T-helper 1 cell treated with Interleukin-12 subunit alpha and Interleukin-12 subunit beta and Interleukin-4 antibody, amounts not matched to agents 30 ng/mL and 1 ng/mL, for 36 hours (primary cell): ENCODE measurements at regions not wholly inside any gene's neighbourhood (a gene's known extent, or its start where the extent isn't known, plus 50 kb on each side); places are given as distances from the start of the nearest gene placed in this dataset.

ENCODE experiments used
- intact Hi-C: fragments of 100-400 bp; cut with micrococcal nuclease; formaldehyde crosslinking; loops from one replicate; pipeline ENCODE4 v1.15.1; 2024

DNA sequence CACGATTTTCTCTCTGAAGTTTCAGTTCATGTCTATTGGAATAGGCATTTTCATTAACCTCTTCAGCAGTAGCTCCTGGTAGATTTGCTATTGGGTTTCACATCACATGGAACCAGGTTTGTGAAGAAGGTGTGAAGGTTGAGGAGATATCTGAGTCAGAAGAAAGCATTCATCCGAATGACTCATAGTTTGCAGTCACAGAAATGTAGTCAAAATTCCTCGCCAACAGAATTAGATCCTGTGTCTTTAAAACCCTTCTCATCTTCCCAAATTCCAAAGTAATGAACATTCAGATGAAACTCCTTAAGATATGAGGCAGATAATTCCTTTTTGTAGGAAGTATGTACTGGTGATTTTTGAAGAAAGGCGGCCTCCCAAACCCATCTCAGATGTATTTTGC, 125.0 kb upstream of the LARGE1 start:
- intact Hi-C loops = no loop called here

DNA sequence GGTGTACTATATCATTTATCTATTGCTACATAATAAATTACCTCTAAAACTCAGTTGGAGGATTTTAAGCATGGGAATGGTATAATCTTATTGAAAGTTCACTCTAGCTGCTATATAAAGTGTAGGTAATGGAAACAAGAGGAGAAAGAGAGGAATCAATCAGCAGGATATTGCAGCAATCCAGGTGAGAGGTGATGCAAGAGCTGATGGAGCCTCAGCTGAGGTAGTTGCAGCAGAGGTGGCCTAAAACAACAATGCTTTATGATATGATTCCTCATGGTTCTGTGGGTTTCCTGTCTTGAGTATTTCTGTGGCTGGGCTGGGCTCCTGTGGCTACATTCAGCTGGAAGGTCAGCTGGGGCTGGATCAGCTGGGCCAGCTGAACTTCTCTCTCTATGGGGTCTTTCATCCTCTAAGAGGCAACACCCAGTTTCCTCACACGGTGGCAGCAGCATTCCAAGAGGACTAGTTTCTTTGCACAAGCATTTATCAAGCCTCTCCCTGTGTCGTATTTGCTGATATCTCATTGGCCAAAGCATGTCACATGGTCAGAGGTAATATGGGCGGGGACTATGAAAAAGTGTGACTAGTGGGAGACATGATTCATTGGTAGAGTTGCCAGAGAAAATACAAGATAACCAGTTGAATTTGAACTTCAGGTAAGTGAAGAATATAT, 135.4 kb upstream of the LARGE1 start:
- intact Hi-C loops = no loop called here

DNA sequence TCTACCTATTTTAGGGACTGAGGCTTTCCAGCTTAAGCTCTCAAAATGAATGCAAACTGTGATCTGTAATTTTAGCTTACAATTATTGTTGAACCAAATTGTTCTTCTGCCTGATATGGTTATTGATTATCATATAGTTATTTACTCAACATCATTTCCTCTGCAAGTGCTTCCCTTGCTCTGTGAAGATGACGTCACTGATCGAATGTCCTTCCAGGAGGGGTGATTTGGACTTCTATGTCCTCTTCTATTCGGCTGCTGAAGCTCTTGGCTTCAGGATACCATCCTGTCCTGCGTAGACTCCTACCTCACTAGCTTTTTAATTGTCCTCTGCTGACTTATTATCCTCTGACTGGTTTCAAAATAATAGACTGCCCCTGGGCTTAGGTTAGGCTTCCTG, 137.4 kb upstream of the LARGE1 start:
- intact Hi-C loops = no loop called here

DNA sequence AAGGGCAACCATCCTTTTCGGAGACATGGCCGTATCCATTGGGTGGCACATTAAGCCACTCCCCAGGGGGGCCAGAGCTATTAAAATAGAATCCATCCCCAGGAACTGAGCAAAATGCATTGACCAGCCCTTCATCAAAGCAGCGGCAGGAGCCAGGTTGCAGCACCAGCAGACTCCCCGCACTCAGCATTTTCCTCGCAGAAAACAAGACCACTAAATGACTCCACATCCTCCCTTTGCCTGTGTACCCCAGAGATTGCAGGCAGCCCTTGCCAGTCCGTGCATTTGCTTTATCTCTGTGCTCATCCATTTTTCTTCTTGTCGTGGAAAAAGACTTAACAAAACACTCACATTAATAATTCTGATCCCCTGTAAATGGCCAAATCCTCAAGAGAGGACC, 144.4 kb upstream of the LARGE1 start:
- intact Hi-C loops = no loop called here

DNA sequence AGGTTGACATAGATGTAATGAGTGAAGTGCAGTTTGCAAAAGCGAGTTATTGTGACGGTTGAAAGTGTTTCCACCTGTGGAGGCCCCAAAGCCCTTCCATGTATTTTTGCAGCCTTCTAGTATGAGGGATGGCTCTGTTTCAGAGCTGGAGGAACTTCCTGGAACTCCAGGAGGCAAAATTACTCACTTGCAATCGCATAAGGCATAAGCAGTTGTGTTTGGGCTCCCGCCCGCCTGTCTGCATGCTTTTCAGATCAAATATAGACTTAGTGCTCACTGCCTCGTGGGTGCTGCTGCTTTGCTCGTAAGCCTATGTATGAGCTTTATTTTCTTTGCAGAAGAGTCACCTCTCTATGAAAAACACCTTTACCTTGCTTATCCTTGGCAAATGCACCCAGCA, 146.8 kb upstream of the LARGE1 start:
- intact Hi-C loops = no loop called here

DNA sequence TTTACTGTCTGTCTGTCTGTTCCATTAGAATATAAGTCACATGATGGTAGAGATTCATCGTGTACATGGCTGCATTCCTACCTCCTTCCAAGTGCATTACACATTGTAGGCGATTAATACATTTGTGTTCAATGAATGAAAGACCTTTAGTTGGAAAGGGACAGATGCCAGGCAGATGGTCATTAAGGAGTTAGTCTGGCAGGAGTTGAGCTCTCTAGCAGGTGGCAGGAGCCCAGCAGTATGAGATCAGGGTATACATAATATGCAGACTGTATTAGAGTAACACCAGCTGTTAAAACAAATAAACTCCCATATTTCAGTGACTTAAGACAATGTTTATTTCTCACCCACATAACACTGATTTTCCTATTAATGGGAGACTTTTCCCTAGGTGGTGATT, 147.7 kb upstream of the LARGE1 start:
- intact Hi-C loops = no loop called here

DNA sequence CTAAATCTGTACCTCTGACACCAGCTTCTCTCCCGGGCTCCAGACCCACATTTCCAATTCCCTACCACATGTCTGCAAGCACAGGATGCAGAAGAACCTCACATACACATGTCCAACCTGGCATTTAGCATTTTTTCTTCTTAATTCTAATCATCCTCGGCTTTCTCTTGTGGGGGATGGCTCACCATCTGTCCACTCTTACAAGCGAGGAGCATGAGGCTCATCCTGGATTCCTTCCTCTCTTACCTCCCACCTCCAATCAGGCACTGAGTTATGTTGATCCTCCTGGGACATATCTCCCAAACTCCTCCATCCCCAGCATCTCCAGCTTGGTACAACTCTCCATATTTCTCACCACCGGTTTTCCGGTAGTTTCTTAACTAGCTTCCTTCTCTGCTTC, 149.8 kb upstream of the LARGE1 start:
- intact Hi-C loops = no loop called here

DNA sequence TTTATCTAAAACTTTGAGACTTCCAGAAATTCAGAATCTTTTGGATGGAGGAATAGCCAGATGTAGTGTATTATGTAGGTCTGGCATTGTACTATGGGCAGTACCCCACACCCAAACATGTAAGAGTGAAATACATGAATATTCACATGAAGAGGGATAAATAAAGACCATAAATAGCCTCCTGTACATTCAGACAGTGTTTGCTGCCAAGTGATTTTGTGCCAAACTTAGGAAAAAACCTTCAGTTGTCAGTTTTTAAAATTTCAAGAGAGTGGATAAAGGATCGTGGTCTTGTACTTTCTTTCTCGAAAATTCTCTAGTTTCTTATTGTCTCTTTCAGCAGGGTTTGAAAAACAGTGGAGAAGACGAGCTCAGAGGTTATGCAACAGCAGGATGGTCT, 150.3 kb upstream of the LARGE1 start:
- intact Hi-C loops = no loop called here

DNA sequence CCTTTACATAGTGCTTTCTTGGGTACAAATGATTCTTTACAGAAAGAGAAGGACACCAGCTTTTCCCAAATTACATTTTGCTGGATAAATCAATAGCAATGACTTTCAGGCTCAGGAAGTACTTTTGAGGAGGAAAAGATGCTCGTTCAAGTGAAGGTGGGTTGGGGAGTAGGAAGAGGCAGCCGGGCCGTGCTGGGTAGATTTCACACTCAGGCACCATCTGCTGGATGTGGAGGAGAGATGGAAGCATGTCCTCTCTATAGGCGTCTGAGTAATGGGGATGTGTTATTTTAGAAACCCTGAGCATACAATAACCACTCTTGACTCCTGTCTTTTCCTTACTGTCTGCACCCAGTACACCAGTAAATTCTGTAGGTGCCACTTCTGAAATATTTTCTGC, 152.3 kb upstream of the LARGE1 start:
- intact Hi-C loops = no loop called here

DNA sequence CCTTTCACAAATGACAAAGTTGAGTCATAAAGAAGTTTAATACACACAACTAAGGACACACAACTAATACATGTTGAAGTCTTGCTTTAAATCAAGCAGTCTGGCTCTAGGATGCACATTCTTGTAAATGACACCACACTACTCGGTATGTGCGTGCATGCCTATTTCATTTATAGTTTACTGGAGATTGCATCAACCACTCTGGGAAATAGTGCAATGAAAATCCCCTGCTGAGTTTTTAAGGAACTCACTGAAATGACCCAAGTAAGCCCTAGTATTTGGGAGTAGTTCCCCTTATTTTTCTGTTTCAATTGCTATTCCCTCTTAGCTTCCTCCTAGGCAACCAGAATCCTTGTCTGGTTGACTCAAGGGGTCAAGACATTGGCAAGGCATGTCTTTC, 160.2 kb upstream of the LARGE1 start:
- intact Hi-C loops = no loop called here

DNA sequence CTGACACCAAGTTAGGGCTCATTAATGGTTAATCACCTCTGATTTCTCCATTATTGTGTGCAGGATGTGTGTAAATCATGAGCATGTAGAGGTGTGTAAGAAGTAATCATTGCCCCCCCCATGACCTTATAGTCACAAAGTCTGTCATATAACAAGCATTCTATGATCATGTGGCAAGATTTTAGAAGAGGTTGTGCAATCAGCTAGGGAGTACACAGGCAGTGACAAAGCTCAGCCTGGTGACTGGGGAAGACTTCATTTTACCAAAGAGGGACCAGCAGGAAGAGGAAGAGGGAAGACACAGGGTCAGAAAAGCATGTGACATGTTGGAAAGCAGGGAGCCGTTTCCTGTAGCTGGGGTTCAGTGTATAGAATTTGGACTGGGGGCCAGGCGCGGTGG, 176.5 kb upstream of the LARGE1 start:
- intact Hi-C loops = no loop called here

DNA sequence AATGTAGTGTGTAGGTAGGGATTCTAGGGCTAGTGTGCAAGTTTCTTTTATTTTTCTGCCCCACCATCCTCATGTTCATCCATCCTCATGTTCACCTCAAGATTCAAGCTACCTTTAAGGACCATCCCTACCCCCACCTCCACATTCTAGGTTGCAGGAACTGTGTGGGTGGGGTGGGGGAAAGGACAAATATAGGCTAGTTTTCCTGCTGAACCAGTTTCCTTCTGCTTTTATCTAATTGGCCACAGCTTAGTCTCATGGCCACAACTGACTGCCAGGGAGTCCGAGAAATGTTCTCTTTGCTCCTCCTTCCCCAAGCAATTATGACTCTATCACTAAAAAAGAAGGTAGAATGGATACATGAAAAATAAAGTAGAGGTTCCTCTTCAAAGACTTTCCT, 179.0 kb upstream of the LARGE1 start:
- intact Hi-C loops = no loop called here

DNA sequence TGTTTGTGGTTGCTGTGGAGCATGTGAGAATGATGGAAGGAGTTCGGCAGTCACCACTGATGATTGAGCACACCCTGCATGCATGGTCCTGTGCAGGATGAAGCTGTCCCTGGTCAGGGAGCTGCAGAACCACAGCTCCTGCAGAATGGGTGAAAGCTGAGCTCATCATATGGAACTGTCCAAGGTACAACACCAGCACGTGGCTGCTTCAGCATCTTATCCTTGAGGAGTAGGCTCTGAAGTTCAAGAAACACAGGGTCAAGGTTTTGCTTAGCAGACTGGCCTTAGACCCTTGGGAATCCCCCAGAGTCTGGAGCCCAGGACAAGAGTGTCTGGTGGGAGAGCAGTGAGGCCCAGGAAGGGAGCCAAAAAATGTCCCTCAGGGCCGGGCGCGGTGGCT, 182.4 kb upstream of the LARGE1 start:
- intact Hi-C loops = no loop called here

DNA sequence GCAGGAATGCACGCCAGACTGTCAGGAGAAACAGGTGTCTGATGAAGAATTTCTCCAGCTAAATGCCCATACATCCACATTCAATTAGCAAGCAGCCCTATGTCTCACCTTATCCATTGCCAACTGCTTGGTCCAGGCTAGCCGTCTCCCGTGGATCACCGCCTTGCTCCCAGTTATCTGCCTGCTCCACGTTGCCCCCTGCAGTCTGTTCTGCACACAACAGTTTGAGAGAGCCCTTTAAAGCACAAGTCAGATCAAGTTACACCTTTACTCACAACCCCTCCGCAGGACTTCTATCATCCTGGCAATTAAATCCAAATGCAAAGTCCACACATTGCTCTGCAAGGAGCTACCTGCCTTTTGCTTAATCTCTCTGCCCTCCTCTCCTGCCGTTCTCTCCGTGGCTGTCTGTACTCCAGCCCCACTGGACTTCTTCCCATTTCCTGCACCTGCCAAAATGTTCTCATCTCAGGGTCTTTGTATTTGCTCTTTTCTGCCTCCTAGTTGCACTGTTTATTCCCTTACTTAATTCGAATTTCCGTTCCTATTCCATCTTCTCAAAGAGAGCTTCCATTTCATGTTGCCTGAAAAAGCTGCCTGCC, 185.3 kb upstream of the LARGE1 start:
- intact Hi-C loops = loop anchor here (5.0 kb wide), 1 partner anchor 803 kb away; no protein-coding TSS in a partner anchor

DNA sequence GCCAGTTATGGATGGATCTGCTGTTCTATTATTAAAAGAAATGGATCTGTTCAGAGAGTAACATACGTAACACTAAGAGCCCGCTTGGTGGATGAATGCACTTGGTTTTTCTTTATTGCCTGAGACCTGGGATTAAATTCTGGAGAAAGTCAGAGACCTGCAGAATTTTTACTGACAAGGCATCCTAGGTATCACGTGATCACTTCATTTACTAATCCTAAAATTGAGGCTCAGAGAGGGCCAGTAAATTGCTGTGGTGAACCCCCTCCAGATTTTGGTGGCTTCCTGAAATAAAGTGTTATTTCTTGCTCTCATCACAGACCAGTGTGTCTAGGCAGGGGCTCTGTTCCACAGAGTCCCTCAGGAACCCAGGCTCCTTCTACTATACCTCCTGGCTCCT, 187.9 kb upstream of the LARGE1 start:
- intact Hi-C loops = loop anchor here (5.0 kb wide), 1 partner anchor 806 kb away; no protein-coding TSS in a partner anchor

DNA sequence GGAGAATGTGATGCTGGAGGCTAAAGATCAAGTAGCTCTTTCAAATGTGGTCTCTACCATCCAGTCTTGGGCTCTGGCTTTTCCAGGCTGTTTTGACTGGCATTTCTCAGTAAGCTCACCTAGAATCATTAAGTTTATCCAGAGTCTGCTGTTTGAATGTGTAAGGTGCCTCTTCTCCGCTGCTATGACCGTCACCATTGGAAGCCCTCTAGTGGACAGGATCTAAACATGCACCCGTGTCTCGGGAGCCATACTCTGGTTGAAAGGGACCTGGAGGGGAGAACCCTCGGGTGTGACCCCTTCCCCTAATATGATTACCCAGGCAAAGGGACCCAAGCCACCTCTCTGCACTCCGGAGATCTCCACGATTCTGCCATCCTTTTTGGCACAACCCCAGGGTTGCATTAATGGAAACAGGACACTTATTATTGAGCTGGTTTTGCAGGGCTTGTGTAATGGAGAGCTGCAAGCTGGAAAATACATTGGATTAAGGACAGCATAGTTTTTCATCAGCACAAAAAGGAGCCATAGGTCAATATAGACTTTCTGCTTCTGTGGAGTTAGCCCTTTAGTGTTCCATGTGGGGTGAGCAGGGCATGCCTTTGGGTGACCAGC, 191.0 kb upstream of the LARGE1 start:
- intact Hi-C loops = no loop called here

DNA sequence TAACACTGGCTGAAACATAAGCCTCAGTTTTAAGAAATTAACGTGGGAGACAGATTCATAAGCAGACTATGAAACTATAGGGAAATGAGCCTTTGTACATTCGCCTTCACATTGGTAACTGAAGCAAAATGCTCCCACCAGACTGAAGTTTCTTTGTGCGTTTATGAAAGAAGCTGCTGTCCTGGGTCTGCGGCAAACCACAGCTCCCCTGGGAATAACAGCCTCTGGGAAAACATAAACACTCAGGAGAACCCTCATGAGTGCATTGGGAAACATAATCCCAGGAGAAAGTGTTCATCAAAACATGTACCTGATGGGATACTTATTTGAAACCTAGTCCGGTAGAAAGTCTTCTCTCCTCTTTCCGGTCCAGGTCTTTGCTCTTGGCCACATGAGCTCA, 193.1 kb upstream of the LARGE1 start:
- intact Hi-C loops = no loop called here

DNA sequence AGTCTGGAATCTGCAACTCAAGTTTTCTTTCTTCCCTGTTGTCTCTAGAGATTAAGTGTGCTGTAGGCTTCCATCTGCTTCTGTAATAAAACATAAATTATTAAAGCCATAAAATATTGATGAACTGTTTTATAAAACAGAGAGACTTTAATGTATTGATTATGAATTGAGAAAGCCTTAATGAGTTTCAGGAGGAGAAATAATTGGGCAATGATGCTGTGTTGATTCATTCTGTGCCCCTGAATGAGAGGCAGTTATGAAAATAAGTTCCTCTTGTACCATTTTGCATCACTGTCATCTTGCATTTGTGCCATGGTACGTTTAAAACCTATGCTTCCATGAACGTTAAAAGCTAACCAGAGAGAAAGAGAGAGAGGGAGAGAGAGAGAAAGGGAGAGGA, 194.1 kb upstream of the LARGE1 start:
- intact Hi-C loops = no loop called here

DNA sequence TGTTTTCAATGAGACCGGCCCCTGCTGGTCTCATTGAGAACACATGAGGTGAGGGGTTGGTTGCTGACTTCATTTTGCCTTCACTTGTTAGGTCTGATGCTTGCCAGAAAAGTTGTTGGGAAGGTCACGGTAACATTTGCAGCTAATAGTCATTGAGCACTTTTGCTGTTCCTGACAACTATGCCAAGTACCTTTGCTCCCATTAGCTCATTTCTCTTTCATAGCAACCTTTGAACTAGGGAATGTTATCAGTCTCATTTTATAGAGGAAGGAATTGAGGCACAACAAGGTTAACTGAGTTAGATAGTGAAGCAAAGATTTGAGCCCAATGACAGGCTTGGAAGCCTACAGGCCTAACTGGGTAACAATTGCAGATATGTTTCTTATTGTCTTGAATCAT, 195.4 kb upstream of the LARGE1 start:
- intact Hi-C loops = no loop called here

DNA sequence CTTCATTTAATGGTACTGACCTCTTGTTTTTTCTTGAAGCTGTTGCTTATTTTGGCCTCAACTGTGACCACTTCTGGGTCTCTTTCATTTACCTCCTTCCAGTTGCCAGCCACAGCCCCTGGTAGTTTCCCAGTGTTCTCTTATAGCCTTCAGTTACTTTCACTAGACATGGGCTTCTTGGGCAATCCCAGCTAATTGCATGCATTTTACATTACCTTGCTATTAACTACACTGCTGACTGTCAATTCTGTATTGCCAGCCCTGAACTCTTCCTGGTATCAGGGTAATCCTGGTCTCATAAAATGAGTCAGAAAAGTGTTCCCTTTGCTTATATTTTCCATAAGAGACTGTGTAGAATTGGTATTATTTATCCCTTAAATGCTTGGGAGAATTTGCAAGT, 195.8 kb upstream of the LARGE1 start:
- intact Hi-C loops = no loop called here

DNA sequence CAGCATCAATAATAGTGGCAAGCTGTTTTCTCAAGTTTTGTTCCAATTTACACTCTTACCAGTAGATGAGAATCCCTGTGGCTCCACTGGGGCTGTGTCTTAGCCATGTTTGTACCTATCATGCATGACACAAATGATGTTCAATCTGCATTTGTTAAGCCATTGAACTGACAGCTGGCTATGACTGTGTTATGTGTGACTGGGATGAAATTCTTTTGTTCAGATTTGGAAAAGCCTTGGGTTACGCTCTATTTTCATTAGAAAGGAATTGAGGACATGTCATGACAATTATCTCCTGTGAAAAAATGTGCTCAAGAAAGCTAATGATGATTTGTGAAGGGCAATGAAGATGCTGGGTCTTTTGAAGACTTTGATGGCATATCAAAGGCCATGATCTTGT, 201.8 kb upstream of the LARGE1 start:
- intact Hi-C loops = no loop called here

DNA sequence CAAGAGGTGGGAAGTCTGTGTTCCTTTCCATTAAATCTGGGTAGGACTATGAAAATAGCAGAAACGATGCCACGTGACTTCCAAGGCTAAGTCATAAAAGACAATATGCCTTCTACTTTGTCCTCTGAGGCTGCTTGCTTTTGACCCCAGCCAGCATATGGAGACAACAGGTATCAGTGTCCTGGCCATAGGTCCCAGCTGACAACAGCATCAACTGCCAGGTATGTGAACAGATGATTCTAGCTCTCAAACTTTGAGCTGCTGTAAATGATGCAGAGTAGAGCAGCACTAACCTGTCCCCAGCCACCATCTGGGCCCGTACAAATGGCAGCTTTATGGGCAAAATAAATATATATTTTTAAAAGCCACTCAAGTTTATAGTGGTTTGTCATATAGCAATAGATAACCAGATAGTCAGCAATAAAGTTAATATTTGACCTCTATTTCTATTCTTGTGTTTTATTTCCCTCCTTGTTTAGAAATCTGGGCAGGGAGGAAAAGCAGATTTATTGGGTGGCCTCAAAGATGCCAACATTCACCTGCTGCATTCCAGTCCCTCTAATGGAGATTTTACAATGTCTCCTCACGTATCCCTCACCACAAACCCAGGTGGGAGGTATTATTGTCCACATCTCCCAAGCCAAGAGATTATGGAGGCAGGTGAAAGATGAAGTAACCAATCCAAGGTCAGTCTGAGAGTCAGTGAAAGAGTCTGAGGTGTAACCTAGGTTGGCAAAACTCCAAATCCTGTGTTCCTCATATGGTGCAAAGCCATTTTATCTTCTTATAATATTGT, 209.6 kb upstream of the LARGE1 start:
- intact Hi-C loops = no loop called here
